ENCODE measurements at regions not wholly inside any gene's neighbourhood (a gene's known extent, or its start where the extent isn't known, plus 50 kb on each side); places are given as distances from the start of the nearest gene placed in this dataset.
"Not testable (repeated sequence)": the region's sequence is repeated elsewhere in the genome, so short reads cannot be mapped to it uniquely, and the experiment has no call there.

DNA sequence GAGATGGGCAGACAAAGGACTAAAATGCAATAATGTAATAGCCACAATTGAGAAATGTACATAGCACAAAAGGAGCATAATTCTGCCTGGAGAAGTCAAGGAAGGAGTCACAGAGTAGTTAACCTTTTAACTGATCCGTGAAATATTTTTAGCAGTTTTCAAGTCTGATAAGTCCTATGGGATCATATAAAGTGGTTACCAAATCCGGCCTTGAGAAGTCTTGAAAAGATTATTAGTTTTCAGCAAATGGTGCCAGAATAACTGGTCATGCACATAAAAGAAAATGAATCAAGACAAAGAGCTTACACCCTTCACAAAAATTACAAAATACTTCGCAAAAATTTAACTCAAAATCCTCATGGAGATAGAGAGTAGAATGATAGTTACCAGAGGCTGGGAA is 788.7 kb upstream of the AMOT start:
- in situ Hi-C loops (cut with HindIII; ENCODE audit: low sequenced_read_pairs) = no loop called here
- DNase-seq (ENCODE audit: low spot score) = no peak

DNA sequence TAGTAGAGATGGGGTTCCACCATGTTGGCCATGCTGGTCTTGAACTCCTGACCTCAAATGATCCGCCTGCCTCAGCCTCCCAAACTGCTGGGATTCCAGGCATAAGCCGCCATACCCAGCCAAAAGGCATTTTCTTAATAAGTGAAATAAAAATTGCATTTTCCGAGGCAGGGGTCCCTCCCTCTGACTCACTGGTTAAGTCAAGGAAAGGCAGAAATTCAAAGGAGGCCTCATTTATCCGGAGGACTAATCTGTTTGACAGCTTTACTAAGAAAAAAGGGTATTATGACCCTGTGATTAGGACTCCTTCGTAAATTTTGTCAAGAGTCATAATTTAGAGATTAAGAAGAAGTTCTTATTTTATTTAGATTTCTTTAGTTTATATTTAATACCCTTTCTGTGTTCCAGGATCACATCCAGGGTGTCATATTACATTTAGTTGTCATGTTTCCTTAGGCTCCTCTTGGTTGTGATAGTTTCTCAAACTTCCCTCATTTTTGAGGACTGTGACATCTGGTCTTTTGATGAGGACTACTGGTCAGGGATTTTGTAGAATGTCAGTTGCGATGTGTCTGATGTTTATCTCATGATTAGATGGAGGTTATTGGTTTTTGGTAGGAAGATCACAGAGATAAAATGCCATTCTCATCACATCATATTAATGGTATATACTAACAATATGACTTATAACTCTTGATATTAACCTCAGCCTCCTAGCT is 753.7 kb upstream of the AMOT start:
- DNase-seq (ENCODE audit: low spot score) = no peak
- in situ Hi-C loops (cut with HindIII; ENCODE audit: low sequenced_read_pairs) = no loop called here

- DNase-seq (ENCODE audit: low spot score) = no peak
- in situ Hi-C loops (cut with HindIII; ENCODE audit: low sequenced_read_pairs) = no loop called here
These were observed 745.8 kb upstream of the AMOT start for GRCh38 chrX:113586281-113586898.

DNA sequence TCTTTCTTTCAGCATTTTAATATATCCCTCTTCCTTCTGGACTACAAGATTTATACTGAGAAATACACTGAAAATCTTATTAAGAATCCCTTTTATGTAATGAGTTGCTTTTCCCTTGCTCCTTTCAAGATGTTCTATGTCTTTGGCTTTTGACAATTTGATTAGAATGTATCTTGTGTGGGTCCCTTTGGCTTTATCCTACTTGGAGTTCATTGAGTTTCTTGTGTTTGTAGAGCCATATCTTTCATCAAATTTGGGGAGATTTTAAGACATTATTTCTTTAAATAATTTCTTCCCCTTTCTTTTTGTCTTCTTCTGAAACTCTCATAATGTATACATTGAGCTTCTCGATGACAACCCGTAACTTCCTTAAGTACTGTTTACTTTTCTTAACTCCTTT is 739.9 kb upstream of the AMOT start:
- in situ Hi-C loops (cut with HindIII; ENCODE audit: low sequenced_read_pairs) = no loop called here
- DNase-seq (ENCODE audit: low spot score) = no peak

GRCh38 chrX:113558576-113558975 is 717.9 kb upstream of the AMOT start:
- DNase-seq (ENCODE audit: low spot score) = no peak
- in situ Hi-C loops (cut with HindIII; ENCODE audit: low sequenced_read_pairs) = no loop called here

- DNase-seq (ENCODE audit: low spot score) = no peak
- in situ Hi-C loops (cut with HindIII; ENCODE audit: low sequenced_read_pairs) = no loop called here
These were observed 711.3 kb upstream of the AMOT start for GRCh38 chrX:113551919-113552318.

DNA sequence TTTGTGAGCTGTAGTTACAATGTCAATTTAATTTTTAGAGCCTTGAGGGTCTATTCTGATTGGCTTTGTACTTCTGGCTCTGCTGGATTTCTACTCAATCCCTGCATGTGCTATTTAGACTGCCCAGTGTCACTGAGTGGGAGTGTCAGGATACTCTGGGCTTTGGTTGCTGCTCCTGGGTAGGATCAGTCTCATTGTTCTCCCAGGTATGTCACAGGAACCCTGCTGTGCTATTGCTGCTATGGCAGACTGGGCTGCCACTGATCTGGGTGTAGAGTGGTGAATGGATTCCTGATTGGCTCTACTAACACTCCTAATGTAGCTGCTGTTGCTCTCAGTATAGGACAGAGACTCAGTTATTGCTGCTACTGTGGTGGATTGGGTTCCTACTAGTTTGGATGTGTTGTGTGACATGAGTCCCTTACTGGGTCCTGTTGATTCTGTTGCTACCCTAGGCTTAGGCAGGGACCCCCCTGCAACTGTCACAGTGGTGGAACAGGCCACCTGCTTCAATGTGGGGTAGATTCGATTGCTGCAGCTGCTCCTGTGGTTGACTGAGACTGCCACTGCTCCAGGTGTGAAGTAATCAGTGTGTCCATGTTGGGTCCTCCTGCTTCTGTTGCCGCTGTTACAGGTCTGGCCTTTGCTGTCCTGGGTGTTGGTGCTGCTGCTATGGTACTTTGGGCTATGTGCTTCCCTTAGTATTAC is 707.8 kb upstream of the AMOT start:
- in situ Hi-C loops (cut with HindIII; ENCODE audit: low sequenced_read_pairs) = no loop called here
- no peak for DNase-seq (ENCODE audit: low spot score)

DNA sequence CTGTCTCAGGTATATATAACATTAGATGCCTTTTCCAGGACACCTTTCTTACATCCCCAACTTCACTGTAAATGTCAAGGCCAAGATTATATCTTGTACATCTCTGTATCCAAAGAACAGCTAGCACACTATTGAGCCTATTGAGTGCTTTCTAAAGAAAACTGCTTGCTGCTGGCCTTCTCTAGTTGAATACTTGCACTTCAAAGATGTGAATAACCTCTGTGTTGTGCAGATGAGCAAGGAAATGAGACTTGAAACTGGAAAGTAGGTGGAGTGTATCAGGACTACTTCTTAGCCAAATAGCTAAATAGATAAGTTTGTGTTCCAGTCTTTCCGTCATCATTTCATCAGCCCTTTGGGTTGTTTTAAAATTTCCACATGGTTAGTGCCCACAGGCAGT is 704.4 kb upstream of the AMOT start:
- in situ Hi-C loops (cut with HindIII; ENCODE audit: low sequenced_read_pairs) = no loop called here

DNA sequence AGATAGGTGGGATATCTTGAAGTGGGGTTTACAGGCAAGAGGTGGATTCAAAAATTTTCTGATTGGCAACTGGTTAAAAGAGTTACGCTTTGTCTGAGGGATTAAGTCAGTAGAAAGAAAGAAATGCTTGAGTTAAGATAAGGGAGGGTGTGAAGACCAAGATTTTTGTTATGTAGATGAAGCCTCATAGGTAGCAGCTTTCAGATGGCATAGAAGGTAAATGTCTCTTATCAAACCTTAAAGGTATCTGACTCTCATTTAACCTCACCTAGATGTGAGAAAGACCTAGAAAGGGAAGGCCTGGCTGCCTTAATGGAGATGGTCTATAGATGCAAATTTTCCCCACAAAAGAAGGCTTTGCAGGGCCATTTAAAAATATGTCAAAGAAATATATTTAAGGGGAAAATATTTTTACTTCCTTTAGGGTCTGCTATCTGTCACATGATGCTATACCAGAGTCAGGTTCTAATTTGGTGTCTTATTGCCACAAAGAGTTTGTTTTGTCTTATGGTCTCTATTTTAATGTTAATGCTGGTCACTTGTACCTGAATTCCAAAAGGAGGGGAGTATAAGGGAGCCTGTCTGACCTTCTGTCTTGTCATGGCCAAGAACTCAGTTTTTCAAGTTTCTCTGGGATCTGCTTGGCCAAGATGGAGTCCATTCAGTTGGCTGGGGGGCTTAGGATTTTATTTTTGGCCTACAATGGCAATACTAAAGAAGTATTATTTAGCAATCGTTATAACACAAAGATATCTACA is 699.1 kb upstream of the AMOT start:
- no peak for DNase-seq (ENCODE audit: low spot score)
- in situ Hi-C loops (cut with HindIII; ENCODE audit: low sequenced_read_pairs) = no loop called here

More for the DNA sequence above, 704.4 kb upstream of the AMOT start:
- DNase-seq (ENCODE audit: low spot score) = no peak

GRCh38 chrX:113529426-113530013 is 688.9 kb upstream of the AMOT start:
- in situ Hi-C loops (cut with HindIII; ENCODE audit: low sequenced_read_pairs) = no loop called here
- DNase-seq (ENCODE audit: low spot score) = no peak

DNA sequence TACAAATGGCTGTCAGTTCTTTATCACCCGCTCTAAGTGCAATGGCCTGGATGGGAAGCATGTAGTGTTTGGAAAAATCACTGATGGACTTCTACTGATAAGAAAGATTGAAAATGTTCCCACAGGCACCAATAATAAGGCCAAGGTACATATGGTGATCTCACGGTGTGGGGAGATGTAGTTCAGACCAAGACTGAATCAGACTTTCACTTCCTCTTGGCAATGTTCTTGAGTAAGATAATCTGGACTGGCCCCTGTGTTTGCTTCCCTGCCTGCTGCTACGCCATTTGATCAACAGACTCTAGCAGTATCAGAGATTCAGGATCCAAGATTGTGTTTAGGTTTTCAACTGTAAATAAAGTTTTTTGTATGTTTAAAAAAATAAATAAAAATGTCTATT is 682.2 kb upstream of the AMOT start:
- in situ Hi-C loops (cut with HindIII; ENCODE audit: low sequenced_read_pairs) = no loop called here
- DNase-seq (ENCODE audit: low spot score) = no peak

DNA sequence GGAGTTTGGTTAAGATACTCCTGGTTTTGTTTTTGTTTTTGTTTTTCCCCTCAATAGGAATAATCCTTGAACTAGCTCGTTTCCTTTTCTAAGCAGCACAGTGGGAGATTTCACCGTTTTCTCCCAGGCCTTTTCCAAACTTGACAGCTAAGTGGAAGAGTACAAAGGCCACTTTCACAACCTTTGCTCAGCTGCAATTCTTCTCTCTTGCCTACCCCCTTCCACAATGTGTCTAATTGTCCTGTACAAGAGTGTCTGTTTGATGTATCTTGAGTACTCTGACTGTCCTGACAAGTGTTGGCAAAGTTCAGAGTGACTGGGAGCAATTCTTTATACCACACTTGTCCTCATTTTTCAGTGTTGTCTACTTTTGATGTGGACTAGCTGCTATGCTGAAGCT is 674.3 kb upstream of the AMOT start:
- no peak for DNase-seq (ENCODE audit: low spot score)
- in situ Hi-C loops (cut with HindIII; ENCODE audit: low sequenced_read_pairs) = no loop called here

DNA sequence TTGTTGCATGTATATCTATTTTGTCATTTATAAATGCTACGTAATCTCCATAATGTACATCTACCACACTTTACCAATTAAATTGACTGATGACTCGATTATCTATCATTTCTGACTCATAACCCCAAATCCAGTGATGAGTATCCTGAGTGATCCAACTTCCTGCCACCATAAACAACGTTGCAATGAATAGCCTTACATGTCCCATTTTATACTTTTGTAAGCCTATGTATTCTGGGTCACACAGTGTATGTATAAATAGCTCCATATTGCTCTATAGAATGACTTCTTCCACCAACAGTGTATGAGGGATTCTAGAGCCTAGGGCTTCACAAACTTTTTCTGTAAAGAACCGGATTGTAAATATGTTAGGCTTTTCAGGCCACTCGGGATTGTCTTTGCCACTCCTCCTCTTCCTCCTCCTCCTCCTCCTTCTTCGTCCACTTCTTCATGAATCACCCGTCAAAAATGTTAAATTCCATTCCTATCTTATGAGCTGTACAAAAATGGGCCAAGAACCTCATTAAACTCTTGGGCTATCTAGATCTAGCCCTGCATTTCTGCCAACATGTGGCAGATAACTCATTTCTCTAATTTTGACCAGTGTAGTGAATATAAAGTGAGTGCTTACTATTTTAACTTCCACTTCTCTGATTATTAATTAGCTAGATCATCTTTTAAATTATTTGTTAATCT is 672.2 kb upstream of the AMOT start:
- in situ Hi-C loops (cut with HindIII; ENCODE audit: low sequenced_read_pairs) = no loop called here
- DNase-seq (ENCODE audit: low spot score) = no peak

DNA sequence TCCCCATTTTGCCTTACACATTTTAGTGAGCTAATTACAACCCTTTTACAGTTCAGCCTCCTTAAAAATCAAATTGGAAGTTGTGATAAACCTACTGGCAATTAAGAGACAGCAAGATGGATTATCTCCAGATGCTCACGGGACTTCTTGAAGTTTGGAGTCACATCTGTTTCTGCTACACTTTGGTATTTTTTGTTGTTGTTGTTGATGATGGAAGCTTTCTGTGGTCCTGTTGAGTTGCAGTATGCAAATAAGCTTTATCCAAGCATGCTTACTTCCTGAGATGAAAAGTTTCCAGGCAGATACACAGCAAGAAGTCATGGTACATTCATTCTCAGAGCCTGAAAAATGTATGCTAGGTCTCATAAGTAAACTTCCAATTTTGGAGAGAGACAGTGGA is 670.0 kb upstream of the AMOT start:
- in situ Hi-C loops (cut with HindIII; ENCODE audit: low sequenced_read_pairs) = no loop called here
- no peak for DNase-seq (ENCODE audit: low spot score)

GRCh38 chrX:113492895-113493294 is 652.3 kb upstream of the AMOT start:
- DNase-seq (ENCODE audit: low spot score) = no peak
- in situ Hi-C loops (cut with HindIII; ENCODE audit: low sequenced_read_pairs) = no loop called here

GRCh38 chrX:113473418-113473817 is 632.8 kb upstream of the AMOT start:
- in situ Hi-C loops (cut with HindIII; ENCODE audit: low sequenced_read_pairs) = no loop called here
- DNase-seq (ENCODE audit: low spot score) = no peak

- DNase-seq (ENCODE audit: low spot score); in situ Hi-C loops (cut with HindIII; ENCODE audit: low sequenced_read_pairs): not testable (repeated sequence)
These were observed 632.4 kb upstream of the AMOT start for GRCh38 chrX:113473015-113473414.

GRCh38 chrX:113470166-113470565 is 629.5 kb upstream of the AMOT start:
- in situ Hi-C loops (cut with HindIII; ENCODE audit: low sequenced_read_pairs) = no loop called here
- DNase-seq (ENCODE audit: low spot score) = no peak

GRCh38 chrX:113457719-113458118 is 617.1 kb upstream of the AMOT start:
- DNase-seq (ENCODE audit: low spot score) = no peak
- in situ Hi-C loops (cut with HindIII; ENCODE audit: low sequenced_read_pairs) = no loop called here

Measured in G401 (cell line).